ENCODE measurements at regions not wholly inside any gene's neighbourhood (a gene's known extent, or its start where the extent isn't known, plus 50 kb on each side); places are given as distances from the start of the nearest gene placed in this dataset.
"Not testable (repeated sequence)": the region's sequence is repeated elsewhere in the genome, so short reads cannot be mapped to it uniquely, and the experiment has no call there.

DNA sequence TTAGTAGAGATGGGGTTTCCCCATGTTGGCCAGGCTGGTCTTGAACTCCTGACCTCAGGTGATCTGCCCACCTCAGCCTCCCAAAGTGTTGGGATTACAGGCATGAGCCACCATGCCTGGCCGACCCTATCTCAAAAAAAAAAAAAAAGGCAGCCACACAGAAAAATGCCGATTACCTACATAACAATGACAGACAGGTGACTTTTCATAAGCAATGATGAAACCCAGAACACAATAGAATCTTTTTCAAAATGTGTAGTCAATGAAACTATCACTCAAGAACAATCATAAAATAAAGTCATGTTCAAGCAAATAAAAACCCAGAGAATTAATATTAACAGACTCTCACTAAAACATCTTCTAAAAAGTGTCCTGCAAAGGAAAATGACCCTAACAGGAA, 135.6 kb upstream of the MVB12B start:
- DNase-seq = not testable (repeated sequence)

- no peak for DNase-seq
Observed at GRCh38 chr9:126198854-126199253, 127.8 kb upstream of the MVB12B start.

- DNase-seq = no peak
Observed at GRCh38 chr9:126203313-126203712, 123.3 kb upstream of the MVB12B start.

DNA sequence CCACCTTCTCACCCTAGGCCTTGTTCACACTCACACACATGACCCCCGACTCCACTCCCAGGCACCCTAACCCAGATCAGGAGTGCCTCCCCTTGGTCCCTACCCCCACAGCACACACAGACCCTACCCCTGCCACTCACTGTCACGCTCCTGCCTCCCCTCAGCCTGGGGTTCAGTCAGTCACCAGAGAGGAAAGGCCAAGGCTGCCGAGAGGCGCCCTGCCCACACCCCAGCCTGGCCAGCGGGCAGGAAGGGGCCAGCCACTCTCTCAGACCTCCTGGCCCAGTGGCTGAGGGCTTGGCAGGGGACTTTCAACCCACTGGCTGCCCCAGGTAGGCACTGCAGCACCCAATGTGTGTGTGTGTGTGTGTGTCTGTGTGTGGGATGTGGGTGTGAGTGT, 122.4 kb upstream of the MVB12B start:
- DNase-seq = no peak

DNA sequence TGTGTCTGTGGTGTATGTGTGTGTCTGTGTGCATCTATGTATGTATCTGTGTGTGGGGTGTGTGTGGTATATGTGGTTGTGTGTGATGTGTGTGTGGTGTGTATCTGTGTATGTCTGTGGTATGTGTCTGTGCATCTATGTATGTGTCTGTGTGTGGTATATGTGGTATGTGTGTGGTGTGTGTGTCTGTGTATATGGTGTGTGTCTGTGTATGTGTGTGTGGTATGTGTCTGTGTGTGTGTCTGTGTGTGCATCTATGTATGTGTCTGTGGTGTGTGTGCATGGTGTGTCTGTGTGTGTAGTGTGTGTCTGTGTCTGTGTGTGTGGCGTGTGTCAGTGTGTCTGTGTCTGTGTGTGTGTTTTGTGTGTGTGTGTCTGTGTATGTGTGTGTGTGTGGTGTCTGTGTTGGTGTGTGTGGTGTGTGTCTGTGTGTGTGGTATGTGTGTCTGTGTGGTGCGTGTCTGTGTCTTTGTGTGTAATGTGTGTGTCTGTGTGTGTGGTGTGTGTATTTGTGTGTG, 121.9 kb upstream of the MVB12B start:
- no peak for DNase-seq

DNA sequence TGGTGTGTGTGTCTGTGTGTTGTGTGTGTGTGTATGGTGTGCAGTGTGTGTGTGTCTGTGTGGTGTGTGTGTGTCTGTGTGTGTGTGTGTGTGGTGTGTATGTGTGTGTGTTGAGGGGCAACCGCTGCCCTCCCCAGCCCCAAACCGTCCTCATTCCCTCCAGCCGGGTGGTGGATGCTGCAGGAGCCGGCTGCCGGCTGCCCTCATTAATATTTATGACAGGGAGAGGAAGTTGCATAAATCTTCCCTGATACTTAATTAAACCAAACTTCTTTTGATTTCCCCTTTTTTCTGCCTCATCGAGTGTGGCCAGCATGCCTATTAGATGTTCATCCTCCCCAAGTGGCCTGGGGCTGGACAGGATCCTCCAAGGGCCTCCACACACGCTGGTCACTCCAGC, 121.4 kb upstream of the MVB12B start:
- no peak for DNase-seq

- no peak for DNase-seq
Observed at GRCh38 chr9:126205845-126206498, 120.7 kb upstream of the MVB12B start.

DNA sequence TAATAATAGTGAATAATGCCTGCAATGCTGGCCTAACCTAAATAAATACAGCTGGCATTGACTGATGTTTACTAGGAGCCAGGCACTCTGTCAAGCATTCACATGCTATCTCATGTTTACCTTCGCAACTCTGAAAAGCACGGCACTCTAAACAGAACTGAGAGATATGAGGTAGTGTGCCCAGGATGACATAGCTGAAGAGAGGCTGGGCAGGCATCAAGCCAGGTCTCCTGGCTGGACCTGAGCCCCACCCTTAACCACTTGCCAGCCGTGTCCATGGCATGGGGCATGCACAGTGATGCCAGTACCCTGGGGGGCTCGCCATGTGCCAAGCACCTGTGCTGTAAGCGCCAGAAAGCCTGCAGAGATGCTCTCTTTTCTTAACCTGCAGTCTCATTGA, 119.4 kb upstream of the MVB12B start:
- no peak for DNase-seq

DNA sequence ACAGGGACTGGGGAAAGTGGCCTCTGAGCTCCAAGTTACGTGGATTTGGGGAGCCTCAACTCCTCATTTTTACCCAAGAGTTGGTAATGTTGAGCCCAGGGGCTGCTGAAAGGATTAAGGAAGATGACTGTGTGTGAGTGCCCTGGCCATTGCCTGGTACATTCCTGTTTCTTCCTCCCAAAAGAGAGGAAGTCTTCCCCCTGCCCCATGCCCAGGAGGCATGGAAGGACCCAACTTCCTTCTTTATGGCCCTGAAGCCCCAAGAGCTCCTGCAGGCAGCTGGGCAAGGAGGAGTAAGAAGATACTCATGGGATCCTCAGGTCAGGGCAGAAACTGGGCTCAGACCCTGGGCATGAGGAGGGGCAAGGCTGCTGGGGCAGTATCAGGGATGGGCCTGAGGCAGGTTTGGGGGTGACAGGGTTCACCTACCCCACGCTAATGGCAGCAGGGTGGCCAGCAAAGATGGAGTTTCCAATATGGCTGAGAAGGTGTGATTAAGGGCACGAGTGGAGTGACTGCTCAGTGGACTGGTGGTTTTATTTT, 118.3 kb upstream of the MVB12B start:
- no peak for DNase-seq

- DNase-seq = no peak
Observed at GRCh38 chr9:126211441-126212074, 115.1 kb upstream of the MVB12B start.

GRCh38 chr9:126215486-126215885, 111.1 kb upstream of the MVB12B start:
- DNase-seq = no peak

GRCh38 chr9:126216826-126217225, 109.8 kb upstream of the MVB12B start:
- no peak for DNase-seq

DNA sequence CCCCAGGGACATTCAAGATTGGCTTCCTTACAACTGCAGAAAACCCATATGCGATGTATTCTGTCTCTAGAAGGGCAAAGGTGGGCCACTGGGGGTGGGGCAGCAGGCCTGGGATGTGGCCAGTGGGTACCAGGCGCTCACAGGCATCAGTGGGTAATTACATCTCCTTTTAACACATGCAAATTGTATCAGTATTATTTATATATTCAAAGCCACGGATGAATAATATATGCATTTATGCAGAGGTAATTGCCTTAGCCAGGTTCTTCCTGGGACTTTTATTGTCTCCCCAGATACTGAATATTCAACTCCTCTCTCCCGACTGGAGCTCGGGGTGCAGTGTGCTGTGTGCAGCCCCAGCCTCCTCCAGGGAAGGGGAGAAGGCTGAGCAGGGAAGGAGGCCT, 109.4 kb upstream of the MVB12B start:
- no peak for DNase-seq

GRCh38 chr9:126217797-126218196, 108.8 kb upstream of the MVB12B start:
- DNase-seq = no peak

DNA sequence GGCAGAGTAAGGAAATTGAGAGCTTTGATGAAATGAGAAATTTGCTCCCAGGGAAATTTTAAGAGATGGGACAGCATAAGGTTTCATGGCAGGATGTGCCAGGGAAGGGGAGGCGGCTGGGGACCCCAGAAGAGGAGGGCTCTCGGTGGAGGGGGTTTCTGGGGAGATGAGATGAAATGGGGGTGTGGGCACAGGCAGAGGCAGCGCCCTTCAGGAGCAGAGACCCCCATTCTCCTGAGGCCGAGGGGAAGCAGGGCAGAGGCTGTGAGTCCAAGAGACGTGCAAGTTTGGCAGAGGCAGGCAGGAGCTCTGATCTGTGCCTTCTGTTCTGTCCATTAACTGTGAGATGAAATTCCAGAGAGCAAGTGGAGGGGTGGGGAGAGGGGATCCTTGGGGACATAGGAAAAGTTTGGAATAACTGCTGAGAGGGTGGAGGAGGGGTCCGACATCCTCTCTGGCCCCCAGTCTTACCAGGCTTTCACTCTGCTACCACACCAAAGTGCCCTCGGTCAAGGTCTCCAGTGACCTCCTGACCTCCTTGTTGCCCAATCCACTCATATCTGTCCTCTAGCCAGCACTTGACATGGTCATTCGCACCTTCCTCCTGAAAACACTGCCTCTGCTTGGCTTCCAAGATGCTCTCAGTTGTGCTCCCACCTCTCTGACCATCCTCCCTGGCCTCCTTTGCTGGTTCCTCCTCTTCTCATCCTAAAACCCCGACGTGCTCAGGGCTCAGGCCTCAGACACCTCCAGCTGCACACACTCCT, 108.1 kb upstream of the MVB12B start:
- DNase-seq = no peak

DNA sequence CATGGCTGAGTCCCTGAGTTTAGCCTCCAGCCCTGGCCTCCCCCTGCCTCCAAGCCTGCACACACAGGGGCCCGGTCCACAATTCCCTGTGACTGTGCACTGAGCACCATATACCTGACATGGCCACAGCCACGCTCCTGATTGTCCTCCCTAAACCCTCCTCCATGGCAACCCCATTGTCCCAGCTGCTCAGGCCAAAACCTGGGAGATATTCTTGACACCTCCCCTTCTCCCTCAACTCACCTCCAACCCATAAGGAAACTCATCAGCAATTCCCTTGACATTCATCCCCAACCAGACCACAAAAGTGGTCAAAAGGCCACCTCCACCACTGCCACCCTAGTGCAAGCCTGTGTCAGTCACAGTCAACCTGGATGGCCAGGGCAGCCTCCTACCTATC, 107.5 kb upstream of the MVB12B start:
- DNase-seq = no peak

DNA sequence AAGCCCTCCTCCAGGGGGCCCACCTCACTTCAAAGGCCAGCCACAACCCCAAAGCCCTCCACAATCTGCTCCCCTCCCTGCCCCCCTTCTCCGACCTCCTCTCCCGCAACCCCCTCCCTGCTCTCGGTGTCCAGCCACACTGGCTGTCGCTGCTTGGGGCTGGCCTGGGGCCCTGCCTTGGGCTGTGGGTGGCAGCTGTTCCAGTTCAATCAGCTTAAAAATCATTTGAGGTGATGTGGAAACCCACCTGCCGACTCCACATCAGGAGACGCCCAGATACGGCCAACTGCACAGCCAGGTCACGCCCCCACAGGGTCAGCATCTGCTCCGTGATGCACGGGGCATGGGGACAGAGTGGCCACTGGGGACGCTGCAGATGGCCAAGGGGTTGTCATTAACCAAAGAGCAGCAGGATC, 107.0 kb upstream of the MVB12B start:
- DNase-seq = no peak

GRCh38 chr9:126221480-126221879, 105.1 kb upstream of the MVB12B start:
- no peak for DNase-seq

DNA sequence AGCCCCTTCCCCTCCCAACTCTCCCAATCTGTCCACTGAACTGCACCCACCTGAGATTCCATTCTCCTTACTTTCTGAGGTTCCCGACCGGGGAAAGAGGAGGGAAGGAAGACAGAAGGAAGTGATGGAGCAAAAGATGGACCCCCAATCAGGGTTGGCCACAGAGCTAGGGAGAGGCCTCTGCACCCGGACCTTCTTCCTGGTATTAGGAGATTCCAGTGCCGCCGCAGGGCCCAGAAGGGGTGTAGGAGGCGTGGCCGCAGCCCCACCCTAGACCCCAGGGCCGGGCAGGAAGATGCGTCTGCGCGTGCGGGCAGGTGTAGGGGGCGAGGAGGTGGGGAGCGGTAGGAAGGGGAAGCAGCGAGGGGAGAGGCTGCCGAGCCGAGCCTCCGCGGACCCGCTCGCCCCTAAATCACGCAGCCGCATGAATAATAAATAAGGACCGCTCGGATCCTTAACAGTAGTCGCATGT, 104.2 kb upstream of the MVB12B start:
- no peak for DNase-seq

- no peak for DNase-seq
Observed at GRCh38 chr9:126222835-126223431, 103.7 kb upstream of the MVB12B start.

GRCh38 chr9:126223798-126224531, 102.7 kb upstream of the MVB12B start:
- no peak for DNase-seq
